H1 (cell line): ENCODE measurements at regions not wholly inside any gene's neighbourhood (a gene's known extent, or its start where the extent isn't known, plus 50 kb on each side); places are given as distances from the start of the nearest gene placed in this dataset.

ENCODE experiments used
- CTCF ChIA-PET: fragments of 300-600 bp; sonication (Branson Sonifier 250); formaldehyde crosslinking; loops from one replicate; lab custom pipeline; 2021; ENCODE audit not compliant: partially characterized antibody; lab: Charles Lee
- POLR2A ChIA-PET: fragments of 300-600 bp; sonication (Branson Sonifier 250); formaldehyde crosslinking; loops from one replicate; lab custom pipeline; 2021; ENCODE audit warnings: inconsistent platforms; ENCODE audit not compliant: partially characterized antibody; lab: Charles Lee
- DNase-seq, 2 experiments: peaks; one replicate each; pipeline versions ENCODE4 v3.0.0 to v3.0.0-alpha.2; 2010 to 2022; ENCODE audit warnings: low spot score in 2 of 2, low read depth in 1 of 2, mixed read lengths in 1 of 2
- FAIRE-seq: peaks from 2 replicates; lab custom pipeline; 2011; peaks lifted over from hg19 to GRCh38; lab: Jason Lieb, UNC
- H2AFZ ChIP-seq: 2 replicates; pipeline ENCODE4 v1.8.1; 2012; ENCODE audit warnings: low read length, inconsistent platforms
- H2AK5ac ChIP-seq: 2 replicates; pipeline ENCODE4 v1.6.1; 2013; ENCODE audit warnings: low read depth, low read length
- H2BK120ac ChIP-seq: replicated peaks from 2 replicates; pipeline ENCODE3; 2013; ENCODE audit warnings: low read depth, low read length, inconsistent platforms
- H2BK12ac ChIP-seq: 2 replicates; pipeline ENCODE4 v1.6.1; 2013; ENCODE audit warnings: low read depth, low read length
- H2BK15ac ChIP-seq: 2 replicates; pipeline ENCODE4 v1.6.1; 2013; ENCODE audit warnings: low read length
- H2BK20ac ChIP-seq: 2 replicates; pipeline ENCODE4 v1.6.1; 2013; ENCODE audit warnings: low read length
- H2BK5ac ChIP-seq: 2 replicates; pipeline ENCODE4 v1.6.1; 2013; ENCODE audit warnings: low read depth, low read length
- H3K14ac ChIP-seq: 2 replicates; pipeline ENCODE4 v1.6.1; 2013; ENCODE audit warnings: inconsistent platforms; ENCODE audit not compliant: insufficient read length
- H3K18ac ChIP-seq: 2 replicates; pipeline ENCODE4 v1.6.1; 2013; ENCODE audit warnings: low read length; ENCODE audit errors: extremely low read depth
- H3K23ac ChIP-seq: 2 replicates; pipeline ENCODE4 v1.6.1; 2013; ENCODE audit warnings: inconsistent platforms; ENCODE audit not compliant: insufficient read length
- H3K23me2 ChIP-seq: 2 replicates; pipeline ENCODE4 v1.6.1; 2013; ENCODE audit warnings: low read depth, low read length
- H3K27ac ChIP-seq: 2 replicates; pipeline ENCODE4 v1.6.1; 2011; ENCODE audit warnings: low read depth, low read length, inconsistent platforms
- H3K27me3 ChIP-seq, 4 experiments: replicated peaks in 1 of 4; 1 replicate in 1 of 4; 2 replicates in 3 of 4; pipeline versions ENCODE4 v1.6.1 to v1.8.1; 2011 to 2013; ENCODE audit warnings: low read length in 3 of 4, mild to moderate bottlenecking in 3 of 4, inconsistent platforms in 2 of 4, mixed read lengths in 2 of 4, moderate library complexity in 1 of 4; ENCODE audit not compliant: control insufficient read depth in 3 of 4, insufficient read depth in 3 of 4; ENCODE audit errors: extremely low read depth in 1 of 4
- H3K36me3 ChIP-seq, 4 experiments: 2 replicates each; pipeline versions ENCODE4 v1.6.1 to v1.8.1; 2011 to 2013; ENCODE audit warnings: mild to moderate bottlenecking in 4 of 4, low read length in 3 of 4, moderate library complexity in 2 of 4, control low read depth in 1 of 4, inconsistent platforms in 1 of 4; ENCODE audit not compliant: insufficient read depth in 4 of 4, control insufficient read depth in 2 of 4
- H3K4ac ChIP-seq: replicated peaks from 2 replicates; pipeline ENCODE3; 2013; ENCODE audit warnings: low read length, low read depth, mixed read lengths, inconsistent platforms; ENCODE audit not compliant: insufficient read length
- H3K4me1 ChIP-seq, 4 experiments: replicated peaks in 1 of 4; 1 replicate in 1 of 4; 2 replicates in 3 of 4; pipeline versions ENCODE4 v1.6.1 to v1.8.1; 2011 to 2013; ENCODE audit warnings: low read length in 3 of 4, inconsistent platforms in 2 of 4, mixed read lengths in 1 of 4; ENCODE audit not compliant: insufficient read depth in 4 of 4, control insufficient read depth in 3 of 4
- H3K4me2 ChIP-seq, 2 experiments: 2 replicates each; pipeline versions ENCODE4 v1.6.1 to v1.8.1; 2011 to 2013; ENCODE audit warnings: low read depth in 2 of 2, low read length in 2 of 2, control low read depth in 1 of 2, inconsistent platforms in 1 of 2, mild to moderate bottlenecking in 1 of 2; ENCODE audit not compliant: insufficient read depth in 1 of 2
- H3K4me3 ChIP-seq, 4 experiments: fragments of 200-600, 300-600 bp in 1 of 4; sonication (generic), shearing (Covaris generic), sonication (Bioruptor Twin) in 1 of 4; 2 replicates each; pipeline versions ENCODE4 v1.5.1 to v1.8.1; 2011 to 2016; ENCODE audit warnings: low read length in 4 of 4, low read depth in 3 of 4, control low read depth in 2 of 4, inconsistent platforms in 2 of 4, mild to moderate bottlenecking in 2 of 4, mixed read lengths in 1 of 4, moderate library complexity in 1 of 4; ENCODE audit not compliant: insufficient read depth in 2 of 4; ENCODE audit errors: extremely low read depth in 1 of 4
- H3K56ac ChIP-seq: replicated peaks from 2 replicates; pipeline ENCODE3; 2013; ENCODE audit warnings: low read depth, mild to moderate bottlenecking, mixed read lengths, low read length, inconsistent platforms; ENCODE audit not compliant: insufficient read length
- H3K79me1 ChIP-seq: 2 replicates; pipeline ENCODE4 v1.6.1; 2013; ENCODE audit warnings: low read depth, low read length, control low read depth
- H3K79me2 ChIP-seq, 2 experiments: 2 replicates each; pipeline versions ENCODE4 v1.6.1 to v1.8.1; 2012 to 2013; ENCODE audit warnings: low read length in 2 of 2, mild to moderate bottlenecking in 2 of 2, inconsistent platforms in 1 of 2; ENCODE audit not compliant: insufficient read depth in 2 of 2, control insufficient read depth in 1 of 2
- H3K9ac ChIP-seq, 4 experiments: replicated peaks in 1 of 4; 1 replicate in 1 of 4; 2 replicates in 3 of 4; pipeline versions ENCODE4 v1.6.1 to v1.8.1; 2011 to 2013; ENCODE audit warnings: low read depth in 3 of 4, low read length in 3 of 4, control low read depth in 2 of 4, mild to moderate bottlenecking in 2 of 4, moderate library complexity in 2 of 4, inconsistent platforms in 1 of 4; ENCODE audit errors: extremely low read depth in 1 of 4
- H3K9me3 ChIP-seq, 2 experiments: 2 replicates each; pipeline versions ENCODE4 v1.6.1 to v1.8.1; 2012 to 2013; ENCODE audit warnings: mild to moderate bottlenecking in 2 of 2, moderate library complexity in 2 of 2, control low read depth in 1 of 2, inconsistent platforms in 1 of 2, low read depth in 1 of 2, low read length in 1 of 2, mixed read lengths in 1 of 2; ENCODE audit not compliant: insufficient read depth in 2 of 2
- H4K20me1 ChIP-seq, 2 experiments: replicated peaks in 1 of 2; 2 replicates each; pipeline versions ENCODE3 to v1.8.1; 2011 to 2013; ENCODE audit warnings: inconsistent platforms in 2 of 2, low read length in 2 of 2, mild to moderate bottlenecking in 1 of 2; ENCODE audit not compliant: insufficient read depth in 2 of 2, control insufficient read depth in 1 of 2
- H4K5ac ChIP-seq: 2 replicates; pipeline ENCODE4 v1.6.1; 2013; ENCODE audit warnings: low read length, low read depth, mixed read lengths, inconsistent platforms; ENCODE audit not compliant: insufficient read length
- H4K8ac ChIP-seq: 2 replicates; pipeline ENCODE4 v1.8.0; 2013; ENCODE audit warnings: mild to moderate bottlenecking, moderate library complexity, low read length, inconsistent platforms; ENCODE audit not compliant: insufficient read depth; ENCODE audit errors: extremely low read depth
- H4K91ac ChIP-seq: replicated peaks from 2 replicates; pipeline ENCODE3; 2013; ENCODE audit warnings: low read length, mixed read lengths, inconsistent platforms; ENCODE audit not compliant: insufficient read length
- BACH1 ChIP-seq: IDR thresholded peaks from 2 replicates; pipeline ENCODE4 v1.6.1; 2012; ENCODE audit warnings: low read length, improper control_type of control experiment
- CBX8 ChIP-seq: fragments of 300-800, 300-1000 bp; sonication (generic); IDR thresholded peaks from 2 replicates; pipeline ENCODE4 v1.7.1; 2016; ENCODE audit warnings: low read depth, low read length, borderline replicate concordance
- CHD1 ChIP-seq: IDR thresholded peaks from 2 replicates; pipeline ENCODE4 v1.6.1; 2012; ENCODE audit warnings: low read depth, low read length, improper control_type of control experiment
- CHD2 ChIP-seq: IDR thresholded peaks from 2 replicates; pipeline ENCODE4 v1.6.1; 2012; ENCODE audit warnings: low read length, improper control_type of control experiment
- CREB1 ChIP-seq: IDR thresholded peaks from 2 replicates; pipeline ENCODE4 v1.6.1; 2012; ENCODE audit warnings: inconsistent platforms
- EP300 ChIP-seq, 2 experiments: IDR thresholded peaks; 1 replicate in 1 of 2; 2 replicates in 1 of 2; pipeline ENCODE4 v1.6.1; 2011 to 2012; ENCODE audit warnings: low read depth in 2 of 2, low read length in 2 of 2, mild to moderate bottlenecking in 2 of 2, borderline replicate concordance in 1 of 2, inconsistent platforms in 1 of 2, moderate library complexity in 1 of 2
- GTF2F1 ChIP-seq: IDR thresholded peaks from 2 replicates; pipeline ENCODE4 v1.6.1; 2012; ENCODE audit warnings: low read depth, low read length, improper control_type of control experiment, borderline replicate concordance
- NRF1 ChIP-seq: IDR thresholded peaks from 2 replicates; pipeline ENCODE4 v1.6.1; 2011; ENCODE audit warnings: mild to moderate bottlenecking, low read depth, low read length, improper control_type of control experiment
- PHF8 ChIP-seq: fragments of 200-600 bp; sonication (generic); conservative IDR thresholded peaks from 2 replicates; pipeline ENCODE4 v1.7.1; 2012; ENCODE audit warnings: low read depth, mild to moderate bottlenecking, inconsistent platforms, low read length, moderate library complexity
- POLR2A ChIP-seq, 2 experiments: IDR thresholded peaks; 1 replicate in 1 of 2; 2 replicates in 1 of 2; pipeline ENCODE4 v1.6.1; 2011; ENCODE audit warnings: low read depth in 2 of 2, low read length in 2 of 2, mild to moderate bottlenecking in 2 of 2; ENCODE audit errors: control extremely low read depth in 1 of 2
- RXRA ChIP-seq: IDR thresholded peaks from 2 replicates; pipeline ENCODE4 v1.6.1; 2011; ENCODE audit warnings: low read depth, mild to moderate bottlenecking, low read length, moderate library complexity; ENCODE audit not compliant: insufficient read depth
- SRF ChIP-seq: IDR thresholded peaks from 2 replicates; pipeline ENCODE4 v1.6.1; 2011; ENCODE audit warnings: mild to moderate bottlenecking, low read depth, low read length, moderate library complexity
- SUZ12 ChIP-seq: fragments of 200-600 bp; sonication (generic); IDR thresholded peaks from 2 replicates; pipeline ENCODE4 v1.6.1; 2012; ENCODE audit warnings: mild to moderate bottlenecking, inconsistent platforms, low read length, moderate library complexity, mixed read lengths
- TAF1 ChIP-seq: IDR thresholded peaks from 2 replicates; pipeline ENCODE4 v1.6.1; 2011; ENCODE audit warnings: mild to moderate bottlenecking, low read depth, low read length
- TCF12 ChIP-seq: IDR thresholded peaks from 2 replicates; pipeline ENCODE4 v1.6.1; 2011; ENCODE audit warnings: low read depth, mild to moderate bottlenecking, low read length
- YY1 ChIP-seq: IDR thresholded peaks from 2 replicates; pipeline ENCODE4 v1.6.1; 2011; ENCODE audit warnings: low read depth, mild to moderate bottlenecking, low read length
- WGBS, 2 experiments: shearing (Covaris generic) in 1 of 2; methylation state at CpG; one replicate each; pipeline versions ENCODE4 v1.1.6 to v1.1.7; 2013 to 2015; ENCODE audit warnings: low lambda C conversion rate in 2 of 2, mixed read lengths in 2 of 2, inconsistent platforms in 1 of 2, low coverage in 1 of 2, missing lambda C conversion rate in 1 of 2; ENCODE audit not compliant: insufficient replicate concordance in 2 of 2, insufficient coverage in 1 of 2, insufficient read length in 1 of 2; ENCODE audit errors: extremely low coverage in 1 of 2, missing lambda C conversion rate in 1 of 2; 5-methylcytosine and 5-hydroxymethylcytosine counted together

DNA sequence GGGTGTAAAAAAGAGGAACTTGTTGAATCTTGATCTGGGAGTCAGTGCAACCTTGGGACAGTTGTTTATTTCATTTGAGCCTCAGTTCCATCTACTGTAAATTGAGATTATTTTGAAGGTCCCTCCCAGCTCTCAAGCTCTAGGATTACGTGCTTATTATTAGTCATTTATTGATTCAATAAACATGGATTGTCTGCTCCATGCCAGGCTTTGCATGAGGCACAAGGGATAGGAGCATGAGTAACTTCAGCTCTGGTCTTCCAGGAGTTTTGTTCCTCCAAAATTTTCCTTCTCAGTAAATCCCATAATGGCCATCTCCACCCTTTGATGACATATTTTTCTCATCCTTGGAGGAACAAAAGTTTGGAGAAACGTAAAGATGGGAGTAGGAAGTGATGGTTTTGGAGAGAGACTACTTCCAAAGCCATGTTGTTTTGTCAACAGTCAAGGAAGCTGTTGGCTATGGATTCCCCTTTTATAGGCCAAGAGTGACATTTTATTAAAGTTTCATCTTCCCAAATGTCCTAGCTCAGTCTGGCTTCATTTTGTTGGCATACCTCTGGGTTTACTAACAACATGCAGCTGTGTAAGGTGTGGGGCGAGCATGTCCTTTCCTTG is 244.6 kb downstream of the DMRT2 start:
- Histone ChIP-seq H3K4me1 (no peaks in the 10 kb centered on the region), H3K79me2 (no peaks in the 10 kb centered on the region), H3K14ac (no peak overlapping the region), H2BK12ac (no peak overlapping the region), H3K4ac (no peak overlapping the region), H4K5ac (no peak overlapping the region), H3K23me2 (no peaks in the 10 kb centered on the region; the same call in 1 of the 2 replicates), H4K91ac (no peak overlapping the region), H3K27me3 (no peaks in the 10 kb centered on the region), H3K79me1 (no peaks in the 10 kb centered on the region), H3K4me2 (no peak overlapping the region), H2BK20ac (no peak overlapping the region), H3K9ac (no peak overlapping the region), H3K56ac (no peak overlapping the region), H3K23ac (no peak overlapping the region), H3K4me3 (no peak overlapping the region), H2AK5ac (no peak overlapping the region), H2BK120ac (no peak overlapping the region), H3K9me3 (peaks cover 73 to 94% of the 10 kb centered on the region in 2 experiments), H3K18ac (no peak overlapping the region), H2AFZ (no peak overlapping the region), H3K36me3 (no peaks in the 10 kb centered on the region), H2BK15ac (no peak overlapping the region), H4K20me1 (no peaks in the 10 kb centered on the region), H3K27ac (no peak overlapping the region), H2BK5ac (no peak overlapping the region), H4K8ac (no peak overlapping the region)
- ChIA-PET CTCF (no interaction called here), POLR2A (no interaction called here)
- FAIRE-seq (no peak), DNase-seq (no peak)
- 66% methylated on average over 3 of the region's 3 CpGs; no CpG with 5 or more reads in 1 of the 2 experiments for WGBS, 2 experiments
- no peak for TF ChIP-seq GTF2F1
- no peak for TF ChIP-seq YY1
- no peak for TF ChIP-seq CHD2
- no peak for TF ChIP-seq TAF1
- no peak for TF ChIP-seq CHD1
- TF ChIP-seq SRF: no peak
- no peak for TF ChIP-seq PHF8
- TF ChIP-seq SUZ12: no peak
- TF ChIP-seq RXRA: no peak
- TF ChIP-seq POLR2A (IDR thresholded peaks at IDR 0.05; ENCODE audit: control extremely low read depth in 1 of 2, low read depth in 2 of 2, low read length in 2 of 2): no peak
- no peak for TF ChIP-seq CREB1
- TF ChIP-seq TCF12: no peak
- TF ChIP-seq BACH1: no peak
- TF ChIP-seq EP300 (IDR thresholded peaks at IDR 0.05; ENCODE audit: borderline replicate concordance in 1 of 2, low read depth in 2 of 2, low read length in 2 of 2): no peak
- TF ChIP-seq CBX8: no peak
- no peak for TF ChIP-seq NRF1
